K562 (cell line): ENCODE measurements at regions not wholly inside any gene's neighbourhood (a gene's known extent, or its start where the extent isn't known, plus 50 kb on each side); places are given as distances from the start of the nearest gene placed in this dataset.

Experiments used
- ATAC-seq: fragments of 200-7000 bp; cut with Tn5 transposase; 3 replicates; pipeline ENCODE4 v1.9.1; 2020; ENCODE audit warnings: moderate library complexity
- BruUV-seq: library from RNA; stranded (reverse); fragments of 400-500 nt; replicated peaks from 2 replicates; lab custom pipeline; 2021; lab: Mats Ljungman, UMichigan
- CTCF ChIA-PET: fragments of 300-600 bp; formaldehyde crosslinking; extraction: SDS; loops from one replicate; lab custom pipeline; 2021; ENCODE audit warnings: low intra/inter-chr PET ratio; lab: Yijun Ruan, JAX
- POLR2A ChIA-PET: fragments of 300-600, 350-650 bp; sonication (Branson Sonifier 250); formaldehyde crosslinking; extraction: SDS; loops from one replicate; lab custom pipeline; 2021; ENCODE audit warnings: antibody characterized with exemption, inconsistent platforms; lab: Yijun Ruan, JAX
- DNase-seq, 4 experiments: peaks; one replicate each; pipeline versions ENCODE4 v3.0.0 to v3.0.0-alpha.2; 2011 to 2018; ENCODE audit warnings: low spot score in 3 of 4, mixed read lengths in 3 of 4; ENCODE audit errors: extremely low read depth in 1 of 4
- FAIRE-seq: peaks from 2 replicates; lab custom pipeline; 2011; peaks lifted over from hg19 to GRCh38; lab: Jason Lieb, UNC
- H2AFZ ChIP-seq: 2 replicates; pipeline ENCODE4 v1.6.0; 2011; ENCODE audit warnings: low read depth, low read length, control low read depth, inconsistent platforms
- H3K27ac ChIP-seq: fragments of 200-600 bp; 3 replicates; pipeline ENCODE4 v1.8.0; 2011; ENCODE audit warnings: low read depth, mild to moderate bottlenecking, control low read depth, inconsistent platforms, low read length, moderate library complexity, mixed read lengths; ENCODE audit errors: extremely low read depth
- H3K27me3 ChIP-seq, 2 experiments: fragments of 300-600 bp in 1 of 2; 2 replicates in 1 of 2; 3 replicates in 1 of 2; pipeline versions ENCODE4 v1.6.0 to v1.8.0; 2011; ENCODE audit warnings: inconsistent platforms in 2 of 2, low read length in 2 of 2, mild to moderate bottlenecking in 1 of 2, mixed read lengths in 1 of 2, moderate library complexity in 1 of 2; ENCODE audit not compliant: control insufficient read depth in 2 of 2, insufficient read depth in 2 of 2
- H3K36me3 ChIP-seq: fragments of 300-600 bp; 3 replicates; pipeline ENCODE4 v1.8.0; 2011; ENCODE audit warnings: mild to moderate bottlenecking, low read length, inconsistent platforms; ENCODE audit not compliant: control insufficient read depth, insufficient read depth
- H3K4me1 ChIP-seq, 2 experiments: fragments of 200-600 bp in 1 of 2; replicated peaks in 1 of 2; 2 replicates in 1 of 2; 3 replicates in 1 of 2; pipeline versions ENCODE4 v1.5.1 to v1.8.0; 2011; ENCODE audit warnings: inconsistent platforms in 2 of 2, low read length in 2 of 2, mild to moderate bottlenecking in 1 of 2, mixed read lengths in 1 of 2, moderate library complexity in 1 of 2; ENCODE audit not compliant: control insufficient read depth in 2 of 2, insufficient read depth in 2 of 2
- H3K4me2 ChIP-seq: 2 replicates; pipeline ENCODE4 v1.6.1; 2011; ENCODE audit warnings: low read length, control low read depth, inconsistent platforms, mixed read lengths; ENCODE audit not compliant: insufficient read depth
- H3K4me3 ChIP-seq: fragments of 200-600 bp; sonication (generic), shearing (Covaris generic); 2 replicates; pipeline ENCODE4 v1.5.1; 2016; ENCODE audit warnings: control low read depth, inconsistent platforms
- H3K79me2 ChIP-seq: fragments of 200-600 bp; 3 replicates; pipeline ENCODE4 v1.8.0; 2011; ENCODE audit warnings: low read length, inconsistent platforms; ENCODE audit not compliant: control insufficient read depth, insufficient read depth
- H3K9ac ChIP-seq, 2 experiments: 2 replicates each; pipeline versions ENCODE4 v1.6.0 to v1.6.1; 2011; ENCODE audit warnings: low read depth in 2 of 2, low read length in 2 of 2, control low read depth in 1 of 2, inconsistent platforms in 1 of 2, mild to moderate bottlenecking in 1 of 2, mixed read lengths in 1 of 2; ENCODE audit not compliant: insufficient read depth in 1 of 2
- H3K9me1 ChIP-seq: one replicate; pipeline ENCODE4 v1.6.0; 2011; ENCODE audit warnings: inconsistent platforms, mild to moderate bottlenecking, low read length, moderate library complexity; ENCODE audit not compliant: control insufficient read depth, insufficient read depth
- H3K9me3 ChIP-seq: replicated peaks from 2 replicates; pipeline ENCODE4 v1.5.1; 2011; ENCODE audit warnings: low read depth, low read length, inconsistent platforms; ENCODE audit not compliant: control insufficient read depth, insufficient read depth
- H4K20me1 ChIP-seq: replicated peaks from 2 replicates; pipeline ENCODE4 v1.6.1; 2011; ENCODE audit warnings: low read length, inconsistent platforms, mixed read lengths; ENCODE audit not compliant: control insufficient read depth, insufficient read depth
- CXXC5 ChIP-seq: fragments of 250-450 bp; sonication (Bioruptor Pico); IDR thresholded peaks from 2 replicates; pipeline ENCODE4 v1.8.0; 2022; ENCODE audit warnings: inconsistent platforms, mild to moderate bottlenecking, moderate library complexity
- DNMT1 ChIP-seq: fragments of 450-650 bp; IDR thresholded peaks from 2 replicates; pipeline ENCODE4 v1.6.1; 2016; ENCODE audit warnings: antibody characterized with exemption, mild to moderate bottlenecking
- ESRRA ChIP-seq: fragments of 450-650 bp; IDR thresholded peaks from 2 replicates; pipeline ENCODE4 v1.6.1; 2014; ENCODE audit warnings: low read depth, mild to moderate bottlenecking, moderate library complexity, borderline replicate concordance
- GTF2A2 ChIP-seq: IDR thresholded peaks from 2 replicates; pipeline ENCODE4 v1.6.1; 2016; ENCODE audit warnings: mild to moderate bottlenecking, missing genetic modification characterization, missing compliant biosample characterization
- JUN ChIP-seq, 2 experiments: sonication (generic) in 1 of 2; formaldehyde crosslinking in 1 of 2; IDR thresholded peaks; 2 replicates each; pipeline versions ENCODE4 v1.6.1 to v1.8.0; 2012 to 2022; ENCODE audit warnings: borderline replicate concordance in 2 of 2, mild to moderate bottlenecking in 2 of 2, improper control_type of control experiment in 1 of 2, low read depth in 1 of 2, low read length in 1 of 2, missing genetic modification reagents in 1 of 2
- NFRKB ChIP-seq: fragments of 450-650 bp; IDR thresholded peaks from 2 replicates; pipeline ENCODE4 v1.6.1; 2016; ENCODE audit warnings: low read depth
- NR1H2 ChIP-seq: sonication (generic); formaldehyde crosslinking; IDR thresholded peaks from 2 replicates; pipeline ENCODE4 v1.4.0; 2020; ENCODE audit warnings: mild to moderate bottlenecking, missing genetic modification reagents
- RBM39 ChIP-seq: fragments of 200-400 bp; formaldehyde crosslinking; optimal IDR thresholded peaks from 2 replicates; pipeline ENCODE3; 2018; ENCODE audit warnings: low read depth, low read length
- TAL1 ChIP-seq: fragments of 450-650 bp; IDR thresholded peaks from 2 replicates; pipeline ENCODE4 v1.6.1; 2016; ENCODE audit warnings: mild to moderate bottlenecking
- TCF3 ChIP-seq: sonication (generic); formaldehyde crosslinking; IDR thresholded peaks from 2 replicates; pipeline ENCODE4 v1.4.0; 2020; ENCODE audit warnings: mild to moderate bottlenecking, missing genetic modification reagents
- XRCC4 ChIP-seq: IDR thresholded peaks from one replicate; pipeline ENCODE4 v1.6.1; 2011; ENCODE audit not compliant: insufficient read depth, insufficient read length; ENCODE audit errors: extremely low read depth
- ZNF57 ChIP-seq: fragments of 450-650 bp; formaldehyde crosslinking; IDR thresholded peaks from 2 replicates; pipeline ENCODE4 v1.4.0; 2020; ENCODE audit warnings: mild to moderate bottlenecking, moderate library complexity
- ZNF589 ChIP-seq: fragments of 200-800 bp; sonication (Bioruptor generic); IDR thresholded peaks from 2 replicates; pipeline ENCODE4 v1.6.1; 2016; ENCODE audit warnings: low read depth, missing genetic modification characterization, missing compliant biosample characterization
- WGBS: fragments of 100-300 bp; shearing (Covaris generic); methylation state at CpG from one replicate; pipeline ENCODE4 v1.1.6; 2016; ENCODE audit warnings: low coverage, mixed read lengths; ENCODE audit not compliant: insufficient coverage; ENCODE audit errors: missing lambda C conversion rate; 5-methylcytosine and 5-hydroxymethylcytosine counted together
- in situ Hi-C: fragments of 300-500 bp; cut with MboI; formaldehyde crosslinking; loops from 4 replicates; pipeline ENCODE4 v1.15.0; 2018; ENCODE audit warnings: inconsistent platforms, mixed read lengths
- intact Hi-C: fragments of 100-400 bp; cut with micrococcal nuclease; formaldehyde crosslinking; loops from 2 replicates; pipeline ENCODE4 v1.14.2; 2022
- TF ChIP-seq, protein P1 (sequence below): IDR thresholded peaks from 2 replicates; pipeline ENCODE4 v1.6.1; 2016; ENCODE audit warnings: missing genetic modification characterization, missing compliant biosample characterization
- TF ChIP-seq, protein P2 (sequence below): fragments of 200-800 bp; sonication (Bioruptor generic); IDR thresholded peaks from 2 replicates; pipeline ENCODE4 v1.6.1; 2017; ENCODE audit warnings: missing genetic modification characterization, missing compliant biosample characterization
- TF ChIP-seq, protein P3 (sequence below), 3 experiments: fragments of 200-800 bp in 1 of 3; sonication (Bioruptor generic) in 1 of 3; sonication (generic) in 1 of 3; formaldehyde crosslinking in 1 of 3; IDR thresholded peaks; 2 replicates each; pipeline versions ENCODE4 v1.6.1 to v1.8.0; 2016 to 2022; ENCODE audit warnings: mild to moderate bottlenecking in 2 of 3, missing compliant biosample characterization in 2 of 3, missing genetic modification characterization in 2 of 3, missing genetic modification reagents in 1 of 3

DNA sequence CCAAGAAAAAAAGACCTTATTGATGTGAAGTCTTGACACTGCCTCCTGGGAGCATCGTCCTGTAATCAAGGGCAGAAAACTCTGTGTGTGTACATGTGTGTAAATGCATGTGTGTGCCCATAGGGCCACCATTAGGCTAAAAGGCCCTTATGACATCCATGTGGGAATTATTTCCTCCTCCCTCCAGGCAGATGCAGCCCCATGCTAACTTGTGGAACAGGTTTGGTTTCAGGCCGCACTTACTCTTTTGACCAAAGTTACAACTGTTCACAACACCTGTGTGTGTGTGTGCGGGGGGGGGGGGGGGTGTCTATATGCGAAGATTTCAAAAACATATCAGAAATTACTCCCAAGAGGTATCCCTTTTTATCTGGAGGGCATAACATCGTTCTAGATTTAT, 87.4 kb upstream of the SLC14A2 start:
- intact Hi-C loops (no loop called here), in situ Hi-C loops (no loop called here)
- no peaks in the 10 kb centered on the region for H3K9me1 ChIP-seq
- no peak overlapping the region for H3K4me3 ChIP-seq
- no peaks in the 10 kb centered on the region for H3K27me3 ChIP-seq
- FAIRE-seq (no peak), ATAC-seq (no peak), DNase-seq (no peak)
- no peaks in the 10 kb centered on the region for H4K20me1 ChIP-seq
- BruUV-seq, result no TSS peak
- no peak overlapping the region for H3K4me2 ChIP-seq
- H3K27ac ChIP-seq, result no peak overlapping the region
- no peaks in the 10 kb centered on the region for H3K4me1 ChIP-seq
- no peak overlapping the region for H2AFZ ChIP-seq
- CTCF ChIA-PET, result no interaction called here
- TF ChIP-seq RBM39 (no peak), TCF3 (CRISPR knock-in tag) (no peak), TAL1 (no peak), ZNF57 (CRISPR knock-in tag) (no peak), JUN (IDR thresholded peaks at IDR 0.05; ENCODE audit: borderline replicate concordance, low read depth, low read length) (no peak), JUN (CRISPR knock-in tag; IDR thresholded peaks at IDR 0.05; ENCODE audit: borderline replicate concordance) (no peak), DNMT1 (no peak), CXXC5 (CRISPR knock-in tag) (no peak), ESRRA (no peak), NFRKB (no peak), XRCC4 (no peak), GTF2A2 (tag) (no peak), ZNF589 (CRISPR knock-in tag) (no peak), NR1H2 (CRISPR knock-in tag) (no peak)
- TF ChIP-seq, protein P1, sequence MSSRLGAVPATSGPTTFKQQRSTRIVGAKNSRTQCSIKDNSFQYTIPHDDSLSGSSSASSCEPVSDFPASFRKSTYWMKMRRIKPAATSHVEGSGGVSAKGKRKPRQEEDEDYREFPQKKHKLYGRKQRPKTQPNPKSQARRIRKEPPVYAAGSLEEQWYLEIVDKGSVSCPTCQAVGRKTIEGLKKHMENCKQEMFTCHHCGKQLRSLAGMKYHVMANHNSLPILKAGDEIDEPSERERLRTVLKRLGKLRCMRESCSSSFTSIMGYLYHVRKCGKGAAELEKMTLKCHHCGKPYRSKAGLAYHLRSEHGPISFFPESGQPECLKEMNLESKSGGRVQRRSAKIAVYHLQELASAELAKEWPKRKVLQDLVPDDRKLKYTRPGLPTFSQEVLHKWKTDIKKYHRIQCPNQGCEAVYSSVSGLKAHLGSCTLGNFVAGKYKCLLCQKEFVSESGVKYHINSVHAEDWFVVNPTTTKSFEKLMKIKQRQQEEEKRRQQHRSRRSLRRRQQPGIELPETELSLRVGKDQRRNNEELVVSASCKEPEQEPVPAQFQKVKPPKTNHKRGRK (tag), result no peak
- TF ChIP-seq, protein P2, sequence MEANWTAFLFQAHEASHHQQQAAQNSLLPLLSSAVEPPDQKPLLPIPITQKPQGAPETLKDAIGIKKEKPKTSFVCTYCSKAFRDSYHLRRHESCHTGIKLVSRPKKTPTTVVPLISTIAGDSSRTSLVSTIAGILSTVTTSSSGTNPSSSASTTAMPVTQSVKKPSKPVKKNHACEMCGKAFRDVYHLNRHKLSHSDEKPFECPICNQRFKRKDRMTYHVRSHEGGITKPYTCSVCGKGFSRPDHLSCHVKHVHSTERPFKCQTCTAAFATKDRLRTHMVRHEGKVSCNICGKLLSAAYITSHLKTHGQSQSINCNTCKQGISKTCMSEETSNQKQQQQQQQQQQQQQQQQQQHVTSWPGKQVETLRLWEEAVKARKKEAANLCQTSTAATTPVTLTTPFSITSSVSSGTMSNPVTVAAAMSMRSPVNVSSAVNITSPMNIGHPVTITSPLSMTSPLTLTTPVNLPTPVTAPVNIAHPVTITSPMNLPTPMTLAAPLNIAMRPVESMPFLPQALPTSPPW (CRISPR knock-in tag), result no peak
- TF ChIP-seq, protein P3, sequence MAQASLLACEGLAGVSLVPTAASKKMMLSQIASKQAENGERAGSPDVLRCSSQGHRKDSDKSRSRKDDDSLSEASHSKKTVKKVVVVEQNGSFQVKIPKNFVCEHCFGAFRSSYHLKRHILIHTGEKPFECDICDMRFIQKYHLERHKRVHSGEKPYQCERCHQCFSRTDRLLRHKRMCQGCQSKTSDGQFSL (CRISPR knock-in tag; IDR thresholded peaks at IDR 0.05), result no peak
- TF ChIP-seq, protein P3 (tag; IDR thresholded peaks at IDR 0.05), result no peak
- H3K9me3 ChIP-seq, result no peaks in the 10 kb centered on the region
- 0% methylated on average over 4 of the region's 5 CpGs for WGBS
- H3K9ac ChIP-seq, result no peak overlapping the region
- H3K36me3 ChIP-seq, result no peaks in the 10 kb centered on the region
- POLR2A ChIA-PET, result no interaction called here
- H3K79me2 ChIP-seq, result no peaks in the 10 kb centered on the region
